ENCODE measurements at regions not wholly inside any gene's neighbourhood (a gene's known extent, or its start where the extent isn't known, plus 50 kb on each side); places are given as distances from the start of the nearest gene placed in this dataset.

- ATAC-seq (ENCODE audit: low FRiP score) (no peak), DNase-seq (no peak)
- no peaks in the 10 kb centered on the region for H3K9me3 ChIP-seq (ENCODE audit: control insufficient read depth, low read length)
- no peak overlapping the region for H3K4me3 ChIP-seq (ENCODE audit: low read length in 2 of 2)
- H3K36me3 ChIP-seq (ENCODE audit: control insufficient read depth in 1 of 2, insufficient read depth in 2 of 2, low read length in 1 of 2) = no peaks in the 10 kb centered on the region
- no peaks in the 10 kb centered on the region for H3K4me1 ChIP-seq (ENCODE audit: control insufficient read depth in 1 of 2, insufficient read depth in 2 of 2, low read length in 2 of 2)
- H3K27me3 ChIP-seq (ENCODE audit: control insufficient read depth in 1 of 2, insufficient read depth in 2 of 2, low read length in 1 of 2) = no peaks in the 10 kb centered on the region
- H3K27ac ChIP-seq (ENCODE audit: low read depth in 1 of 2, low read length in 2 of 2) = no peak overlapping the region
- intact Hi-C loops (cut with DNase I) = no loop called here
- 92 to 93% methylated on average over 2 of the region's 2 CpGs for WGBS, 2 donors
These were observed 104.9 kb downstream of the ABCC12 start for GRCh38 chr16:48050871-48051270.

GRCh38 chr16:48049847-48050246 lies 105.9 kb downstream of the ABCC12 start:
- no peak for ATAC-seq (ENCODE audit: low FRiP score)
- Histone ChIP-seq H3K4me1 (ENCODE audit: control insufficient read depth in 1 of 2, insufficient read depth in 2 of 2, low read length in 2 of 2) (no peaks in the 10 kb centered on the region), H3K27ac (ENCODE audit: low read depth in 1 of 2, low read length in 2 of 2) (no peak overlapping the region), H3K9me3 (ENCODE audit: control insufficient read depth, low read length) (no peaks in the 10 kb centered on the region), H3K27me3 (ENCODE audit: control insufficient read depth in 1 of 2, insufficient read depth in 2 of 2, low read length in 1 of 2) (no peaks in the 10 kb centered on the region), H3K4me3 (ENCODE audit: low read length in 2 of 2) (no peak overlapping the region), H3K36me3 (ENCODE audit: control insufficient read depth in 1 of 2, insufficient read depth in 2 of 2, low read length in 1 of 2) (no peaks in the 10 kb centered on the region)
- DNase-seq = no peak
- intact Hi-C loops (cut with DNase I) = no loop called here
- WGBS, 2 donors = 73 to 75% methylated on average over 3 of the region's 3 CpGs

GRCh38 chr16:48047720-48048119 lies 108.1 kb downstream of the ABCC12 start:
- WGBS, 2 donors = 32% methylated on average over 3 of the region's 3 CpGs
- H3K4me3 ChIP-seq (ENCODE audit: low read length in 2 of 2) = no peak overlapping the region
- DNase-seq = no peak
- no peak for ATAC-seq (ENCODE audit: low FRiP score)
- H3K4me1 ChIP-seq (ENCODE audit: control insufficient read depth in 1 of 2, insufficient read depth in 2 of 2, low read length in 2 of 2) = no peaks in the 10 kb centered on the region
- H3K9me3 ChIP-seq (ENCODE audit: control insufficient read depth, low read length) = peaks cover 3% of the 10 kb centered on the region
- no peak overlapping the region for H3K27ac ChIP-seq (ENCODE audit: low read depth in 1 of 2, low read length in 2 of 2)
- no peaks in the 10 kb centered on the region for H3K27me3 ChIP-seq (ENCODE audit: control insufficient read depth in 1 of 2, insufficient read depth in 2 of 2, low read length in 1 of 2)
- intact Hi-C loops (cut with DNase I) = no loop called here
- no peaks in the 10 kb centered on the region for H3K36me3 ChIP-seq (ENCODE audit: control insufficient read depth in 1 of 2, insufficient read depth in 2 of 2, low read length in 1 of 2)

GRCh38 chr16:48047241-48047640 lies 108.6 kb downstream of the ABCC12 start:
- H3K27me3 ChIP-seq (ENCODE audit: control insufficient read depth in 1 of 2, insufficient read depth in 2 of 2, low read length in 1 of 2) = no peaks in the 10 kb centered on the region
- no peak overlapping the region for H3K27ac ChIP-seq (ENCODE audit: low read depth in 1 of 2, low read length in 2 of 2)
- no peaks in the 10 kb centered on the region for H3K4me1 ChIP-seq (ENCODE audit: control insufficient read depth in 1 of 2, insufficient read depth in 2 of 2, low read length in 2 of 2)
- H3K9me3 ChIP-seq (ENCODE audit: control insufficient read depth, low read length) = peaks cover 3% of the 10 kb centered on the region
- intact Hi-C loops (cut with DNase I) = no loop called here
- 80 to 85% methylated on average over 3 of the region's 3 CpGs for WGBS, 2 donors
- H3K36me3 ChIP-seq (ENCODE audit: control insufficient read depth in 1 of 2, insufficient read depth in 2 of 2, low read length in 1 of 2) = no peaks in the 10 kb centered on the region
- DNase-seq (no peak), ATAC-seq (ENCODE audit: low FRiP score) (no peak)
- H3K4me3 ChIP-seq (ENCODE audit: low read length in 2 of 2) = no peak overlapping the region

GRCh38 chr16:48044117-48044516 lies 111.7 kb downstream of the ABCC12 start:
- Histone ChIP-seq H3K27ac (ENCODE audit: low read depth in 1 of 2, low read length in 2 of 2) (no peak overlapping the region), H3K4me1 (ENCODE audit: control insufficient read depth in 1 of 2, insufficient read depth in 2 of 2, low read length in 2 of 2) (no peaks in the 10 kb centered on the region), H3K9me3 (ENCODE audit: control insufficient read depth, low read length) (peaks cover 7% of the 10 kb centered on the region), H3K4me3 (ENCODE audit: low read length in 2 of 2) (no peak overlapping the region), H3K27me3 (ENCODE audit: control insufficient read depth in 1 of 2, insufficient read depth in 2 of 2, low read length in 1 of 2) (no peaks in the 10 kb centered on the region), H3K36me3 (ENCODE audit: control insufficient read depth in 1 of 2, insufficient read depth in 2 of 2, low read length in 1 of 2) (no peaks in the 10 kb centered on the region)
- DNase-seq = no peak
- 54 to 67% methylated on average over 1 of the region's 1 CpG for WGBS, 2 donors
- intact Hi-C loops (cut with DNase I) = no loop called here
- no peak for ATAC-seq (ENCODE audit: low FRiP score)

GRCh38 chr16:48041981-48042421 lies 113.8 kb downstream of the ABCC12 start:
- Histone ChIP-seq H3K4me3 (ENCODE audit: low read length in 2 of 2) (no peak overlapping the region), H3K9me3 (ENCODE audit: control insufficient read depth, low read length) (peaks cover 7% of the 10 kb centered on the region), H3K4me1 (ENCODE audit: control insufficient read depth in 1 of 2, insufficient read depth in 2 of 2, low read length in 2 of 2) (no peaks in the 10 kb centered on the region), H3K27ac (ENCODE audit: low read depth in 1 of 2, low read length in 2 of 2) (no peak overlapping the region), H3K36me3 (ENCODE audit: control insufficient read depth in 1 of 2, insufficient read depth in 2 of 2, low read length in 1 of 2) (no peaks in the 10 kb centered on the region), H3K27me3 (ENCODE audit: control insufficient read depth in 1 of 2, insufficient read depth in 2 of 2, low read length in 1 of 2) (no peaks in the 10 kb centered on the region)
- DNase-seq (no peak), ATAC-seq (ENCODE audit: low FRiP score) (no peak)
- intact Hi-C loops (cut with DNase I) = no loop called here
- 48 to 50% methylated on average over 10 of the region's 10 CpGs for WGBS, 2 donors

GRCh38 chr16:48035142-48035541 lies 120.7 kb downstream of the ABCC12 start:
- Histone ChIP-seq H3K36me3 (ENCODE audit: control insufficient read depth in 1 of 2, insufficient read depth in 2 of 2, low read length in 1 of 2) (no peaks in the 10 kb centered on the region), H3K27ac (ENCODE audit: low read depth in 1 of 2, low read length in 2 of 2) (no peak overlapping the region), H3K4me1 (ENCODE audit: control insufficient read depth in 1 of 2, insufficient read depth in 2 of 2, low read length in 2 of 2) (no peaks in the 10 kb centered on the region), H3K9me3 (ENCODE audit: control insufficient read depth, low read length) (peaks cover 5% of the 10 kb centered on the region), H3K27me3 (ENCODE audit: control insufficient read depth in 1 of 2, insufficient read depth in 2 of 2, low read length in 1 of 2) (no peaks in the 10 kb centered on the region), H3K4me3 (ENCODE audit: low read length in 2 of 2) (no peak overlapping the region)
- WGBS, 2 donors = 61 to 62% methylated on average over 4 of the region's 4 CpGs
- no peak for DNase-seq
- no peak for ATAC-seq (ENCODE audit: low FRiP score)
- intact Hi-C loops (cut with DNase I) = no loop called here

GRCh38 chr16:48030926-48031325 lies 124.9 kb downstream of the ABCC12 start:
- no peaks in the 10 kb centered on the region for H3K36me3 ChIP-seq (ENCODE audit: control insufficient read depth in 1 of 2, insufficient read depth in 2 of 2, low read length in 1 of 2)
- peaks cover 5% of the 10 kb centered on the region for H3K9me3 ChIP-seq (ENCODE audit: control insufficient read depth, low read length)
- intact Hi-C loops (cut with DNase I) = no loop called here
- no peaks in the 10 kb centered on the region for H3K4me1 ChIP-seq (ENCODE audit: control insufficient read depth in 1 of 2, insufficient read depth in 2 of 2, low read length in 2 of 2)
- no peak overlapping the region for H3K4me3 ChIP-seq (ENCODE audit: low read length in 2 of 2)
- no peak overlapping the region for H3K27ac ChIP-seq (ENCODE audit: low read depth in 1 of 2, low read length in 2 of 2)
- H3K27me3 ChIP-seq (ENCODE audit: control insufficient read depth in 1 of 2, insufficient read depth in 2 of 2, low read length in 1 of 2) = no peaks in the 10 kb centered on the region
- DNase-seq = no peak
- 86 to 89% methylated on average over 6 of the region's 6 CpGs for WGBS, 2 donors
- no peak for ATAC-seq (ENCODE audit: low FRiP score)

GRCh38 chr16:48029768-48030167 lies 126.0 kb downstream of the ABCC12 start:
- Histone ChIP-seq H3K36me3 (ENCODE audit: control insufficient read depth in 1 of 2, insufficient read depth in 2 of 2, low read length in 1 of 2) (no peaks in the 10 kb centered on the region), H3K27ac (ENCODE audit: low read depth in 1 of 2, low read length in 2 of 2) (no peak overlapping the region), H3K9me3 (ENCODE audit: control insufficient read depth, low read length) (peaks cover 5% of the 10 kb centered on the region), H3K4me3 (ENCODE audit: low read length in 2 of 2) (no peak overlapping the region), H3K27me3 (ENCODE audit: control insufficient read depth in 1 of 2, insufficient read depth in 2 of 2, low read length in 1 of 2) (no peaks in the 10 kb centered on the region), H3K4me1 (ENCODE audit: control insufficient read depth in 1 of 2, insufficient read depth in 2 of 2, low read length in 2 of 2) (no peaks in the 10 kb centered on the region)
- DNase-seq = no peak
- WGBS, 2 donors = 69 to 74% methylated on average over 5 of the region's 5 CpGs
- ATAC-seq (ENCODE audit: low FRiP score) = no peak
- intact Hi-C loops (cut with DNase I) = no loop called here

All from aorta (tissue), 5 donors.